HepG2 (cell line): ENCODE measurements at regions not wholly inside any gene's neighbourhood (a gene's known extent, or its start where the extent isn't known, plus 50 kb on each side); places are given as distances from the start of the nearest gene placed in this dataset.

Experiments used
- ARNT2 ChIP-seq: sonication (generic); formaldehyde crosslinking; IDR thresholded peaks from 2 replicates; pipeline ENCODE4 v1.8.0; 2022; ENCODE audit warnings: mild to moderate bottlenecking, low read depth, missing genetic modification reagents, moderate library complexity
- ASH2L ChIP-seq: fragments of 300-600, 200-600 bp; sonication (generic); IDR thresholded peaks from 2 replicates; pipeline ENCODE4 v1.7.0; 2017; ENCODE audit warnings: low read depth, mild to moderate bottlenecking, moderate library complexity, mixed read lengths, low read length; ENCODE audit not compliant: insufficient read length
- CBX2 ChIP-seq, 2 experiments: fragments of 200-600 bp in 1 of 2; sonication (generic); formaldehyde crosslinking in 1 of 2; IDR thresholded peaks; 2 replicates each; pipeline versions ENCODE4 v1.7.0 to v1.8.1; 2018 to 2022; ENCODE audit warnings: low read depth in 2 of 2, low read length in 1 of 2, mild to moderate bottlenecking in 1 of 2, missing genetic modification reagents in 1 of 2
- CCAR2 ChIP-seq: fragments of 200-400 bp; formaldehyde crosslinking; optimal IDR thresholded peaks from 2 replicates; pipeline ENCODE3; 2018; ENCODE audit warnings: low read depth, mild to moderate bottlenecking, low read length, moderate library complexity
- EED ChIP-seq: sonication (generic); formaldehyde crosslinking; IDR thresholded peaks from 2 replicates; pipeline ENCODE4 v1.5.0; 2020; ENCODE audit warnings: mild to moderate bottlenecking, missing genetic modification reagents
- HINFP ChIP-seq: sonication (generic); formaldehyde crosslinking; IDR thresholded peaks from 2 replicates; pipeline ENCODE4 v1.4.0; 2020; ENCODE audit warnings: low read depth, mild to moderate bottlenecking, missing genetic modification reagents
- ISX ChIP-seq: sonication (generic); formaldehyde crosslinking; conservative IDR thresholded peaks from 2 replicates; pipeline ENCODE4 v1.5.0; 2020; ENCODE audit warnings: missing genetic modification reagents
- KDM5A ChIP-seq: fragments of 200-600 bp; sonication (generic); IDR thresholded peaks from 2 replicates; pipeline ENCODE4 v1.7.0; 2018; ENCODE audit warnings: antibody characterized with exemption, mild to moderate bottlenecking, low read length, borderline replicate concordance
- LBX2 ChIP-seq: sonication (generic); formaldehyde crosslinking; IDR thresholded peaks from 2 replicates; pipeline ENCODE4 v1.5.0; 2020; ENCODE audit warnings: missing genetic modification reagents, mild to moderate bottlenecking, borderline replicate concordance
- NCOA1 ChIP-seq: sonication (generic); formaldehyde crosslinking; IDR thresholded peaks from 2 replicates; pipeline ENCODE4 v1.9.0; 2021; ENCODE audit warnings: missing genetic modification reagents
- NFE2L2 ChIP-seq: fragments of 150-350 bp; IDR thresholded peaks from 2 replicates; pipeline ENCODE4 v1.6.1; 2014; ENCODE audit warnings: low read length
- SP140L ChIP-seq: sonication (generic); formaldehyde crosslinking; IDR thresholded peaks from 2 replicates; pipeline ENCODE4 v1.4.0; 2020; ENCODE audit warnings: missing genetic modification reagents, borderline replicate concordance
- SP5 ChIP-seq: IDR thresholded peaks from 2 replicates; pipeline ENCODE4 v1.6.1; 2016; ENCODE audit warnings: low read depth, borderline replicate concordance
- XRCC5 ChIP-seq: fragments of 200-400 bp; formaldehyde crosslinking; optimal IDR thresholded peaks from 2 replicates; pipeline ENCODE3; 2017; ENCODE audit warnings: mild to moderate bottlenecking, low read length
- ZNF138 ChIP-seq: sonication (generic); formaldehyde crosslinking; IDR thresholded peaks from 2 replicates; pipeline ENCODE4 v1.5.0; 2020; ENCODE audit warnings: mild to moderate bottlenecking, low read depth, missing genetic modification reagents
- ZNF264 ChIP-seq: sonication (generic); formaldehyde crosslinking; IDR thresholded peaks from 2 replicates; pipeline ENCODE4 v1.4.0; 2020; ENCODE audit warnings: missing genetic modification reagents
- ZNF7 ChIP-seq: IDR thresholded peaks from 2 replicates; pipeline ENCODE4 v1.6.1; 2016; ENCODE audit warnings: missing biosample characterization, missing genetic modification reagents
- ZSCAN31 ChIP-seq: sonication (generic); formaldehyde crosslinking; IDR thresholded peaks from 2 replicates; pipeline ENCODE4 v1.5.0; 2020; ENCODE audit warnings: low read depth, mild to moderate bottlenecking, missing genetic modification reagents
- TF ChIP-seq, protein P1 (sequence below): sonication (generic); formaldehyde crosslinking; IDR thresholded peaks from 2 replicates; pipeline ENCODE4 v1.4.0; 2020; ENCODE audit warnings: missing genetic modification reagents
- TF ChIP-seq, protein P2 (sequence below): sonication (generic); formaldehyde crosslinking; IDR thresholded peaks from 2 replicates; pipeline ENCODE4 v1.4.0; 2020; ENCODE audit warnings: mild to moderate bottlenecking, missing genetic modification reagents
- TF ChIP-seq, protein P3 (sequence below): IDR thresholded peaks from 2 replicates; pipeline ENCODE4 v1.6.1; 2016; ENCODE audit warnings: mild to moderate bottlenecking, missing biosample characterization, missing genetic modification reagents
- TF ChIP-seq, protein P4 (sequence below): sonication (generic); formaldehyde crosslinking; IDR thresholded peaks from 2 replicates; pipeline ENCODE4 v1.9.0; 2021; ENCODE audit warnings: missing genetic modification reagents, mild to moderate bottlenecking, borderline replicate concordance

GRCh38 chr6:137357263-137357947, 136.8 kb downstream of the OLIG3 start (continued):
- TF ChIP-seq, protein P1, sequence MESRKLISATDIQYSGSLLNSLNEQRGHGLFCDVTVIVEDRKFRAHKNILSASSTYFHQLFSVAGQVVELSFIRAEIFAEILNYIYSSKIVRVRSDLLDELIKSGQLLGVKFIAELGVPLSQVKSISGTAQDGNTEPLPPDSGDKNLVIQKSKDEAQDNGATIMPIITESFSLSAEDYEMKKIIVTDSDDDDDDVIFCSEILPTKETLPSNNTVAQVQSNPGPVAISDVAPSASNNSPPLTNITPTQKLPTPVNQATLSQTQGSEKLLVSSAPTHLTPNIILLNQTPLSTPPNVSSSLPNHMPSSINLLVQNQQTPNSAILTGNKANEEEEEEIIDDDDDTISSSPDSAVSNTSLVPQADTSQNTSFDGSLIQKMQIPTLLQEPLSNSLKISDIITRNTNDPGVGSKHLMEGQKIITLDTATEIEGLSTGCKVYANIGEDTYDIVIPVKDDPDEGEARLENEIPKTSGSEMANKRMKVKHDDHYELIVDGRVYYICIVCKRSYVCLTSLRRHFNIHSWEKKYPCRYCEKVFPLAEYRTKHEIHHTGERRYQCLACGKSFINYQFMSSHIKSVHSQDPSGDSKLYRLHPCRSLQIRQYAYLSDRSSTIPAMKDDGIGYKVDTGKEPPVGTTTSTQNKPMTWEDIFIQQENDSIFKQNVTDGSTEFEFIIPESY: peak; percentile 73
- TF ChIP-seq SP140L (CRISPR knock-in tag) (no peak; the same call in 1 of the 2 replicates), ASH2L (no peak), KDM5A (no peak), ZNF138 (CRISPR knock-in tag) (no peak), NFE2L2 (peak; percentile 44; the same call in 1 of the 2 replicates), HINFP (peak; percentile 88; the same call in 1 of the 2 replicates), ZNF264 (CRISPR knock-in tag) (peak; percentile 92), EED (CRISPR knock-in tag) (no peak), ZNF7 (no peak), SP5 (CRISPR knock-in tag) (peak; percentile 99), CCAR2 (no peak), XRCC5 (peak; percentile 80), CBX2 (IDR thresholded peaks at IDR 0.05; ENCODE audit: low read depth, low read length) (no peak), CBX2 (CRISPR knock-in tag; IDR thresholded peaks at IDR 0.05; ENCODE audit: low read depth) (no peak), LBX2 (CRISPR knock-in tag) (no peak), ZSCAN31 (CRISPR knock-in tag) (no peak; the same call in 1 of the 2 replicates), NCOA1 (peak; percentile 82), ARNT2 (CRISPR knock-in tag) (no peak), ISX (no peak)
- TF ChIP-seq, protein P2, sequence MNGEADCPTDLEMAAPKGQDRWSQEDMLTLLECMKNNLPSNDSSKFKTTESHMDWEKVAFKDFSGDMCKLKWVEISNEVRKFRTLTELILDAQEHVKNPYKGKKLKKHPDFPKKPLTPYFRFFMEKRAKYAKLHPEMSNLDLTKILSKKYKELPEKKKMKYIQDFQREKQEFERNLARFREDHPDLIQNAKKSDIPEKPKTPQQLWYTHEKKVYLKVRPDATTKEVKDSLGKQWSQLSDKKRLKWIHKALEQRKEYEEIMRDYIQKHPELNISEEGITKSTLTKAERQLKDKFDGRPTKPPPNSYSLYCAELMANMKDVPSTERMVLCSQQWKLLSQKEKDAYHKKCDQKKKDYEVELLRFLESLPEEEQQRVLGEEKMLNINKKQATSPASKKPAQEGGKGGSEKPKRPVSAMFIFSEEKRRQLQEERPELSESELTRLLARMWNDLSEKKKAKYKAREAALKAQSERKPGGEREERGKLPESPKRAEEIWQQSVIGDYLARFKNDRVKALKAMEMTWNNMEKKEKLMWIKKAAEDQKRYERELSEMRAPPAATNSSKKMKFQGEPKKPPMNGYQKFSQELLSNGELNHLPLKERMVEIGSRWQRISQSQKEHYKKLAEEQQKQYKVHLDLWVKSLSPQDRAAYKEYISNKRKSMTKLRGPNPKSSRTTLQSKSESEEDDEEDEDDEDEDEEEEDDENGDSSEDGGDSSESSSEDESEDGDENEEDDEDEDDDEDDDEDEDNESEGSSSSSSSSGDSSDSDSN (CRISPR knock-in tag): peak; percentile 70; the same call in 1 of the 2 replicates
- TF ChIP-seq, protein P3, sequence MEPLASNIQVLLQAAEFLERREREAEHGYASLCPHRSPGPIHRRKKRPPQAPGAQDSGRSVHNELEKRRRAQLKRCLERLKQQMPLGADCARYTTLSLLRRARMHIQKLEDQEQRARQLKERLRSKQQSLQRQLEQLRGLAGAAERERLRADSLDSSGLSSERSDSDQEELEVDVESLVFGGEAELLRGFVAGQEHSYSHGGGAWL (CRISPR knock-in tag): peak; percentile 73
- TF ChIP-seq, protein P4, sequence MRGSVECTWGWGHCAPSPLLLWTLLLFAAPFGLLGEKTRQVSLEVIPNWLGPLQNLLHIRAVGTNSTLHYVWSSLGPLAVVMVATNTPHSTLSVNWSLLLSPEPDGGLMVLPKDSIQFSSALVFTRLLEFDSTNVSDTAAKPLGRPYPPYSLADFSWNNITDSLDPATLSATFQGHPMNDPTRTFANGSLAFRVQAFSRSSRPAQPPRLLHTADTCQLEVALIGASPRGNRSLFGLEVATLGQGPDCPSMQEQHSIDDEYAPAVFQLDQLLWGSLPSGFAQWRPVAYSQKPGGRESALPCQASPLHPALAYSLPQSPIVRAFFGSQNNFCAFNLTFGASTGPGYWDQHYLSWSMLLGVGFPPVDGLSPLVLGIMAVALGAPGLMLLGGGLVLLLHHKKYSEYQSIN (CRISPR knock-in tag): no peak
